ENCODE measurements at regions not wholly inside any gene's neighbourhood (a gene's known extent, or its start where the extent isn't known, plus 50 kb on each side); places are given as distances from the start of the nearest gene placed in this dataset.

GRCh38 chr4:38368613-38369012, 295.4 kb upstream of the KLF3 start:
- DNase-seq (ENCODE audit: low read depth) = peak; percentile 87
- H3K4me3 ChIP-seq (ENCODE audit: low read depth, low read length) = no peak overlapping the region
- no peak for TF ChIP-seq CTCF (IDR thresholded peaks at IDR 0.05; ENCODE audit: insufficient read depth, low read length)

- no peak overlapping the region for H3K4me3 ChIP-seq (ENCODE audit: low read depth, low read length)
- DNase-seq (ENCODE audit: low read depth) = peak; percentile 83
- TF ChIP-seq CTCF (IDR thresholded peaks at IDR 0.05; ENCODE audit: insufficient read depth, low read length) = no peak
Observed at GRCh38 chr4:38371391-38371851, 292.6 kb upstream of the KLF3 start.

- no peak for TF ChIP-seq CTCF (IDR thresholded peaks at IDR 0.05; ENCODE audit: insufficient read depth, low read length)
- DNase-seq (ENCODE audit: low read depth) = no peak
- no peak overlapping the region for H3K4me3 ChIP-seq (ENCODE audit: low read depth, low read length)
Observed at GRCh38 chr4:38373375-38373774, 290.6 kb upstream of the KLF3 start.

- TF ChIP-seq CTCF (IDR thresholded peaks at IDR 0.05; ENCODE audit: insufficient read depth, low read length) = no peak
- no peak for DNase-seq (ENCODE audit: low read depth)
- H3K4me3 ChIP-seq (ENCODE audit: low read depth, low read length) = no peak overlapping the region
Observed at GRCh38 chr4:38377195-38377594, 286.8 kb upstream of the KLF3 start.

- no peak for DNase-seq (ENCODE audit: low read depth)
Observed at GRCh38 chr4:38378478-38378877, 285.5 kb upstream of the KLF3 start.

GRCh38 chr4:38381788-38382187, 282.2 kb upstream of the KLF3 start:
- no peak overlapping the region for H3K4me3 ChIP-seq (ENCODE audit: low read depth, low read length)
- TF ChIP-seq CTCF (IDR thresholded peaks at IDR 0.05; ENCODE audit: insufficient read depth, low read length) = no peak
- DNase-seq (ENCODE audit: low read depth) = peak; percentile 91

More at GRCh38 chr4:38378478-38378877, 285.5 kb upstream of the KLF3 start:
- no peak overlapping the region for H3K4me3 ChIP-seq (ENCODE audit: low read depth, low read length)
- no peak for TF ChIP-seq CTCF (IDR thresholded peaks at IDR 0.05; ENCODE audit: insufficient read depth, low read length)

GRCh38 chr4:38382520-38382919, 281.5 kb upstream of the KLF3 start:
- no peak overlapping the region for H3K4me3 ChIP-seq (ENCODE audit: low read depth, low read length)
- TF ChIP-seq CTCF (IDR thresholded peaks at IDR 0.05; ENCODE audit: insufficient read depth, low read length) = no peak
- DNase-seq (ENCODE audit: low read depth) = no peak
